Body of pancreas (tissue), 4 donors: ENCODE measurements at regions not wholly inside any gene's neighbourhood (a gene's known extent, or its start where the extent isn't known, plus 50 kb on each side); places are given as distances from the start of the nearest gene placed in this dataset.
"Not testable (repeated sequence)": the region's sequence is repeated elsewhere in the genome, so short reads cannot be mapped to it uniquely, and the experiment has no call there.

Source experiments
- ATAC-seq: fragments of 150-250 bp; one replicate; pipeline ENCODE4 v1.9.1; 2016
- DNase-seq, 4 donors: peaks; one replicate each; pipeline ENCODE4 v3.0.0-alpha.2; 2019
- H3K27ac ChIP-seq, 4 donors: fragments of 200-600 bp; sonication (generic); 1 replicate in 3 of 4; 2 replicates in 1 of 4; pipeline versions ENCODE4 v1.5.1 to v1.6.1; 2016 to 2019; ENCODE audit warnings: mild to moderate bottlenecking in 1 of 4, mixed read lengths in 1 of 4, moderate library complexity in 1 of 4
- H3K27me3 ChIP-seq, 2 donors: fragments of 200-600 bp; sonication (generic); one replicate each; pipeline ENCODE4 v1.6.0; 2016; ENCODE audit warnings: mild to moderate bottlenecking in 1 of 2
- H3K36me3 ChIP-seq, 2 donors: fragments of 200-600 bp; sonication (generic); replicated peaks in 1 of 2; 2 replicates each; pipeline ENCODE4 v1.5.1; 2016; ENCODE audit warnings: low read depth in 2 of 2; ENCODE audit not compliant: insufficient read depth in 1 of 2
- H3K4me1 ChIP-seq: fragments of 200-600 bp; sonication (generic); one replicate; pipeline ENCODE4 v1.6.0; 2016
- H3K4me3 ChIP-seq, 2 donors: fragments of 200-600 bp; sonication (generic); 1 replicate in 1 of 2; 2 replicates in 1 of 2; pipeline ENCODE4 v1.5.1; 2016 to 2019
- H3K9me3 ChIP-seq, 3 donors: fragments of 200-600 bp; sonication (generic); 1 replicate in 2 of 3; 2 replicates in 1 of 3; pipeline ENCODE4 v1.5.1; 2016
- CTCF ChIP-seq, 7 experiments: fragments of 450-650 bp in 4 of 7; fragments of 200-600 bp in 3 of 7; sonication (generic) in 3 of 7; IDR thresholded peaks; one replicate each; pipeline ENCODE4 v1.5.1; 2016 to 2019; ENCODE audit warnings: antibody characterized with exemption in 7 of 7
- POLR2A ChIP-seq, 3 donors: fragments of 450-650 bp; IDR thresholded peaks; one replicate each; pipeline ENCODE4 v1.6.1; 2016; ENCODE audit warnings: antibody characterized with exemption in 3 of 3, mild to moderate bottlenecking in 2 of 3
- WGBS, 2 donors: methylation state at CpG; one replicate each; pipeline ENCODE4 v1.1.5; 2017; 5-methylcytosine and 5-hydroxymethylcytosine counted together
- intact Hi-C: fragments of 100-400 bp; cut with DNase I; formaldehyde crosslinking; loops from one replicate; pipeline ENCODE4 v1.15.1; 2023

GRCh38 chr17:13837417-13837816 is 231.9 kb upstream of the COX10 start:
- no peak for DNase-seq
- intact Hi-C loops: no loop called here
- no peak overlapping the region for H3K27ac ChIP-seq
- H3K27me3 ChIP-seq: no peaks in the 10 kb centered on the region
- ATAC-seq: no peak
- H3K9me3 ChIP-seq: no peaks in the 10 kb centered on the region
- no peak overlapping the region for H3K4me3 ChIP-seq
- no peaks in the 10 kb centered on the region for H3K4me1 ChIP-seq
- TF ChIP-seq POLR2A (IDR thresholded peaks at IDR 0.05) (no peak), CTCF (IDR thresholded peaks at IDR 0.05) (no peak)
- no peaks in the 10 kb centered on the region for H3K36me3 ChIP-seq
- 90 to 92% methylated on average over 11 to 12 of the region's 12 CpGs for WGBS, 2 donors

GRCh38 chr17:13840254-13840653 is 229.1 kb upstream of the COX10 start:
- no peak for TF ChIP-seq CTCF (IDR thresholded peaks at IDR 0.05)
- no peak for TF ChIP-seq POLR2A (IDR thresholded peaks at IDR 0.05)
- Histone ChIP-seq H3K27ac (no peak overlapping the region), H3K36me3 (no peaks in the 10 kb centered on the region), H3K9me3 (no peaks in the 10 kb centered on the region), H3K4me1 (no peaks in the 10 kb centered on the region), H3K4me3 (no peak overlapping the region), H3K27me3 (no peaks in the 10 kb centered on the region)
- DNase-seq (no peak), ATAC-seq (no peak)
- intact Hi-C loops: no loop called here
- WGBS, 2 donors: 19 to 30% methylated on average over 1 of the region's 1 CpG

DNA sequence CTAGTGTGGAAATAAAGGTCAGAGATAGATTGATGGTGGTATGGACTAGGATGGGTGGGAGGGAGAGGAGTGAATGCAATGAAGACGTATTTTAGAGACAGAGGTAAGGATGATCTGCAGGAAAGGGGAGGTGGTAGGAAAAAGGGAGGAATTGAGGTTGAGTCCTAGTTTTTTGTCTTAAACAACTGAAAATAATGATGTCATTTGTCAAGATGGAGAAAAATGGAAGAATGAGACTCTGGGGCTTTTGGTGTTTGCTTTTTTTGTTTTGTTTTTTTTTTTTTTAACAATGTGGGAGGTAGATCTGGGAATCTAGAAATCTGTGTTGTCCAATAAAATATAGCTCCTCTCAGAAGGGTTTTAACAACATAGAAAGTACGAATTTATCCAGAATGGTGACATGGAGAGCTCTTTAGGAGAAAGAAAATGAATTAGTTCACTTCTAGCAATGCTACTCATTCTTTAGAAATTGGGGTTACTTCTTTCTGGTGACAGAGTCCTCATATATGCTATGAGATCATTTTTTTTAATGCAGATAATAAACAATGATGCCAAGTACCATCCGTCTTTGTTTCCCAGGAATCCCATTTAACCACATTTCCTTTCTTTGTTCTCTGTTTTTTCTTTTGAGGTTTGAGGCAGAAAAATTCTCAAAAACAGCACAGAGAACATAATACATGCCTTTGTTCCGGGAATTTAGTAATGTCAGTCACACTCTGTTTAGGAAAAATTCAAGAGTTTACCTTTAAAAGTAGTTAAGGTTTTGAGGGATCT is 225.3 kb upstream of the COX10 start:
- H3K4me1 ChIP-seq: peaks cover 5% of the 10 kb centered on the region
- intact Hi-C loops: no loop called here
- H3K27ac ChIP-seq: no peak overlapping the region
- no peak for TF ChIP-seq CTCF (IDR thresholded peaks at IDR 0.05)
- TF ChIP-seq POLR2A (IDR thresholded peaks at IDR 0.05): no peak
- 61 to 84% methylated on average over 4 of the region's 4 CpGs for WGBS, 2 donors
- ATAC-seq: no peak
- no peaks in the 10 kb centered on the region for H3K27me3 ChIP-seq
- DNase-seq: no peak
- H3K36me3 ChIP-seq: no peaks in the 10 kb centered on the region
- no peak overlapping the region for H3K4me3 ChIP-seq
- H3K9me3 ChIP-seq: no peaks in the 10 kb centered on the region

GRCh38 chr17:13851889-13852288 is 217.4 kb upstream of the COX10 start:
- Histone ChIP-seq H3K27me3 (no peaks in the 10 kb centered on the region), H3K36me3 (no peaks in the 10 kb centered on the region), H3K4me3 (no peak overlapping the region), H3K27ac (no peak overlapping the region), H3K4me1 (peaks cover 3% of the 10 kb centered on the region), H3K9me3 (no peaks in the 10 kb centered on the region)
- no peak for ATAC-seq
- WGBS, 2 donors: 15 to 22% methylated on average over 1 of the region's 1 CpG
- intact Hi-C loops: no loop called here
- no peak for DNase-seq
- TF ChIP-seq CTCF (IDR thresholded peaks at IDR 0.05) (no peak), POLR2A (IDR thresholded peaks at IDR 0.05) (no peak)

GRCh38 chr17:13855730-13856129 is 213.6 kb upstream of the COX10 start:
- H3K4me3 ChIP-seq, ATAC-seq, intact Hi-C loops, H3K36me3 ChIP-seq, H3K27me3 ChIP-seq, H3K4me1 ChIP-seq, H3K27ac ChIP-seq, H3K9me3 ChIP-seq, DNase-seq: not testable (repeated sequence)
- 86 to 93% methylated on average over 4 of the region's 4 CpGs for WGBS, 2 donors
